AG10803 (cell line): ENCODE measurements at regions not wholly inside any gene's neighbourhood (a gene's known extent, or its start where the extent isn't known, plus 50 kb on each side); places are given as distances from the start of the nearest gene placed in this dataset.

Experiments used
- DNase-seq: peaks from one replicate; pipeline ENCODE4 v3.0.0; 2010; ENCODE audit warnings: low read depth
- H3K4me3 ChIP-seq: 2 replicates; pipeline ENCODE4 v1.5.1; 2011; ENCODE audit warnings: mild to moderate bottlenecking, low read length, control low read depth
- CTCF ChIP-seq: conservative IDR thresholded peaks from 2 replicates; pipeline ENCODE4 v1.5.1; 2011; ENCODE audit warnings: mild to moderate bottlenecking, low read length, control low read depth, inconsistent platforms

GRCh38 chr5:72006361-72006760 is 100.9 kb upstream of the MAP1B start:
- H3K4me3 ChIP-seq = no peak overlapping the region
- TF ChIP-seq CTCF = no peak
- no peak for DNase-seq

GRCh38 chr5:72007336-72008111 is 99.8 kb upstream of the MAP1B start:
- TF ChIP-seq CTCF = no peak
- H3K4me3 ChIP-seq = no peak overlapping the region
- DNase-seq = no peak

- H3K4me3 ChIP-seq = no peak overlapping the region
- DNase-seq = no peak
- TF ChIP-seq CTCF = no peak
Measured at GRCh38 chr5:72009280-72009679, 98.0 kb upstream of the MAP1B start.

- H3K4me3 ChIP-seq = no peak overlapping the region
- TF ChIP-seq CTCF = no peak
- no peak for DNase-seq
Measured at GRCh38 chr5:72010430-72010829, 96.8 kb upstream of the MAP1B start.

GRCh38 chr5:72012906-72013305 is 94.4 kb upstream of the MAP1B start:
- DNase-seq = no peak
- no peak overlapping the region for H3K4me3 ChIP-seq
- TF ChIP-seq CTCF = no peak

- TF ChIP-seq CTCF = no peak
- no peak for DNase-seq
- H3K4me3 ChIP-seq = no peak overlapping the region
Measured at GRCh38 chr5:72013766-72014624, 93.3 kb upstream of the MAP1B start.
